GM23338 (cell line): ENCODE measurements at regions not wholly inside any gene's neighbourhood (a gene's known extent, or its start where the extent isn't known, plus 50 kb on each side); places are given as distances from the start of the nearest gene placed in this dataset.

Source experiments
- ATAC-seq: fragments of 200-7000 bp; cut with Tn5 transposase; 3 replicates; pipeline ENCODE4 v1.9.1; 2020
- DNase-seq: peaks from one replicate; pipeline ENCODE4 v3.0.0-alpha.2; 2015; ENCODE audit warnings: low spot score
- H2AFZ ChIP-seq: fragments of 200-600 bp; sonication (generic); 2 replicates; pipeline ENCODE4 v1.8.0; 2016; ENCODE audit warnings: antibody characterized with exemption, mild to moderate bottlenecking, moderate library complexity
- H3F3A ChIP-seq: fragments of 200-600 bp; sonication (generic); replicated peaks from 2 replicates; pipeline ENCODE4 v1.8.0; 2017; ENCODE audit warnings: antibody characterized with exemption, mixed run types, low read depth
- H3K27ac ChIP-seq: fragments of 200-600 bp; sonication (generic); 2 replicates; pipeline ENCODE4 v1.6.1; 2016; ENCODE audit warnings: low read depth
- H3K27me3 ChIP-seq: fragments of 200-600 bp; sonication (generic); 2 replicates; pipeline ENCODE4 v1.8.0; 2016; ENCODE audit warnings: mild to moderate bottlenecking, mixed run types, moderate library complexity; ENCODE audit not compliant: insufficient read depth
- H3K36me3 ChIP-seq: fragments of 200-600 bp; sonication (generic); 2 replicates; pipeline ENCODE4 v1.8.0; 2016; ENCODE audit warnings: mild to moderate bottlenecking; ENCODE audit not compliant: insufficient read depth
- H3K4me1 ChIP-seq: fragments of 200-600 bp; sonication (generic); 2 replicates; pipeline ENCODE4 v1.8.0; 2016; ENCODE audit warnings: mild to moderate bottlenecking, moderate library complexity; ENCODE audit not compliant: insufficient read depth
- H3K4me2 ChIP-seq: fragments of 200-600 bp; sonication (generic); 2 replicates; pipeline ENCODE4 v1.7.1; 2017; ENCODE audit warnings: mixed run types
- H3K4me3 ChIP-seq: fragments of 200-600 bp; sonication (generic); 2 replicates; pipeline ENCODE4 v1.6.1; 2016; ENCODE audit warnings: mixed run types
- H3K79me2 ChIP-seq: fragments of 200-600 bp; sonication (generic); replicated peaks from 2 replicates; pipeline ENCODE4 v1.8.0; 2017; ENCODE audit warnings: mild to moderate bottlenecking; ENCODE audit not compliant: insufficient read depth
- H3K9me2 ChIP-seq: fragments of 200-600 bp; sonication (generic); 2 replicates; pipeline ENCODE4 v1.8.0; 2017; ENCODE audit not compliant: insufficient read depth
- H4K20me1 ChIP-seq: fragments of 200-600 bp; sonication (generic); replicated peaks from 2 replicates; pipeline ENCODE4 v1.8.0; 2017; ENCODE audit warnings: mild to moderate bottlenecking; ENCODE audit not compliant: insufficient read depth
- H3K27ac Mint-ChIP-seq: 2 replicates; pipeline ENCODE4 v1.8.0; 2020; ENCODE audit warnings: inconsistent platforms, mild to moderate bottlenecking, moderate library complexity, mixed read lengths
- H3K27me3 Mint-ChIP-seq: 3 replicates; pipeline ENCODE4 v1.8.0; 2022; ENCODE audit warnings: low read depth, mild to moderate bottlenecking, moderate library complexity, mixed read lengths, inconsistent platforms; ENCODE audit not compliant: insufficient read depth, poor library complexity
- H3K36me3 Mint-ChIP-seq: 3 replicates; pipeline ENCODE4 v1.8.0; 2021; ENCODE audit warnings: low read depth, mild to moderate bottlenecking, inconsistent platforms, moderate library complexity, mixed read lengths
- H3K4me1 Mint-ChIP-seq: 3 replicates; pipeline ENCODE4 v1.8.0; 2020; ENCODE audit warnings: mild to moderate bottlenecking, inconsistent platforms, mixed read lengths
- H3K4me3 Mint-ChIP-seq: 3 replicates; pipeline ENCODE4 v1.8.0; 2021; ENCODE audit warnings: moderate library complexity, mild to moderate bottlenecking, inconsistent platforms, mixed read lengths
- H3K9me3 Mint-ChIP-seq: 3 replicates; pipeline ENCODE4 v1.8.0; 2020; ENCODE audit warnings: moderate library complexity, mild to moderate bottlenecking, inconsistent platforms, mixed read lengths
- CREB1 ChIP-seq: fragments of 250-450 bp; sonication (Bioruptor Pico); IDR thresholded peaks from 2 replicates; pipeline ENCODE4 v1.5.0; 2020; ENCODE audit warnings: low read depth, mild to moderate bottlenecking, moderate library complexity
- CTCF ChIP-seq, 2 experiments: fragments of 200-600 bp in 1 of 2; sonication (generic) in 1 of 2; conservative IDR thresholded peaks; 2 replicates each; pipeline versions ENCODE4 v1.5.1 to v1.6.1; 2016 to 2017; ENCODE audit warnings: antibody characterized with exemption in 2 of 2, low read depth in 2 of 2, mild to moderate bottlenecking in 2 of 2, moderate library complexity in 1 of 2
- ETS1 ChIP-seq: IDR thresholded peaks from 2 replicates; pipeline ENCODE4 v1.6.1; 2016; ENCODE audit warnings: antibody characterized with exemption
- EZH2 ChIP-seq: fragments of 200-600 bp; sonication (generic); IDR thresholded peaks from one replicate; pipeline ENCODE4 v1.8.0; 2017; ENCODE audit warnings: antibody characterized with exemption, mild to moderate bottlenecking, low read depth; ENCODE audit not compliant: unreplicated experiment
- EZH2phosphoT487 ChIP-seq: fragments of 200-600 bp; sonication (generic); IDR thresholded peaks from one replicate; pipeline ENCODE4 v1.8.1; 2018; ENCODE audit warnings: antibody characterized with exemption; ENCODE audit not compliant: unreplicated experiment
- JUNB ChIP-seq: IDR thresholded peaks from one replicate; pipeline ENCODE4 v1.6.1; 2016; ENCODE audit warnings: antibody characterized with exemption; ENCODE audit not compliant: unreplicated experiment
- NANOG ChIP-seq: IDR thresholded peaks from 2 replicates; pipeline ENCODE4 v1.6.1; 2016; ENCODE audit warnings: antibody characterized with exemption, borderline replicate concordance
- POLR2AphosphoS5 ChIP-seq: IDR thresholded peaks from 2 replicates; pipeline ENCODE4 v1.6.1; 2016; ENCODE audit warnings: antibody characterized with exemption, low read depth
- REST ChIP-seq: IDR thresholded peaks from one replicate; pipeline ENCODE4 v1.6.1; 2018; ENCODE audit warnings: antibody characterized with exemption; ENCODE audit not compliant: unreplicated experiment
- STAT1 ChIP-seq: IDR thresholded peaks from one replicate; pipeline ENCODE4 v1.6.1; 2016; ENCODE audit warnings: antibody characterized with exemption; ENCODE audit not compliant: unreplicated experiment
- ZNF114 ChIP-seq: fragments of 250-450 bp; sonication (Bioruptor Pico); IDR thresholded peaks from 2 replicates; pipeline ENCODE4 v1.5.0; 2020; ENCODE audit warnings: mild to moderate bottlenecking, moderate library complexity
- ZNF331 ChIP-seq: fragments of 250-450 bp; sonication (Bioruptor Pico); IDR thresholded peaks from 2 replicates; pipeline ENCODE4 v1.5.0; 2020; ENCODE audit warnings: low read depth, mild to moderate bottlenecking, moderate library complexity
- ZNF462 ChIP-seq: fragments of 250-450 bp; sonication (Bioruptor Pico); IDR thresholded peaks from 2 replicates; pipeline ENCODE4 v1.5.0; 2020; ENCODE audit warnings: mild to moderate bottlenecking, moderate library complexity

- H3K27ac Mint-ChIP-seq = no peak overlapping the region
Observed at GRCh38 chr6:141337191-141337590, 795.5 kb upstream of the GJE1 start.

More at GRCh38 chr6:141337191-141337590, 795.5 kb upstream of the GJE1 start:
- Mint-ChIP-seq H3K4me1 (no peaks in the 10 kb centered on the region; the same call in 2 of the 3 replicates), H3K27me3 (peaks cover 2% of the 10 kb centered on the region), H3K4me3 (no peak overlapping the region), H3K36me3 (no peaks in the 10 kb centered on the region; the same call in 2 of the 3 replicates), H3K9me3 (peaks cover 6% of the 10 kb centered on the region; the same call in 2 of the 3 replicates)
- H3K79me2 ChIP-seq = no peaks in the 10 kb centered on the region
- no peaks in the 10 kb centered on the region; the same call in 1 of the 2 replicates for H3K9me2 ChIP-seq
- ATAC-seq (no peak), DNase-seq (no peak)
- H3K27ac ChIP-seq = no peak overlapping the region
- no peaks in the 10 kb centered on the region for H3K4me1 ChIP-seq
- no peak for TF ChIP-seq EZH2
- no peak for TF ChIP-seq ZNF331
- no peak for TF ChIP-seq JUNB
- no peak for TF ChIP-seq POLR2AphosphoS5
- no peak for TF ChIP-seq ZNF462 (CRISPR knock-in tag)
- no peak for TF ChIP-seq REST
- TF ChIP-seq CTCF (conservative IDR thresholded peaks at IDR 0.05; ENCODE audit: low read depth in 2 of 2) = no peak
- TF ChIP-seq NANOG = no peak
- no peak for TF ChIP-seq ZNF114
- no peak for TF ChIP-seq EZH2phosphoT487
- TF ChIP-seq ETS1 = no peak
- no peak for TF ChIP-seq CREB1
- no peak for TF ChIP-seq STAT1
- H3F3A ChIP-seq = no peaks in the 10 kb centered on the region
- H3K27me3 ChIP-seq = no peaks in the 10 kb centered on the region
- H2AFZ ChIP-seq = no peak overlapping the region
- no peak overlapping the region for H3K4me3 ChIP-seq
- no peaks in the 10 kb centered on the region for H4K20me1 ChIP-seq
- no peaks in the 10 kb centered on the region for H3K36me3 ChIP-seq
- H3K4me2 ChIP-seq = no peak overlapping the region
